Esophagus squamous epithelium (tissue), 5 donors: ENCODE measurements at regions not wholly inside any gene's neighbourhood (a gene's known extent, or its start where the extent isn't known, plus 50 kb on each side); places are given as distances from the start of the nearest gene placed in this dataset.
A peak's percentile ranks its signal among the peaks of the same experiment; 100 is the strongest.
"Not testable (repeated sequence)": the region's sequence is repeated elsewhere in the genome, so short reads cannot be mapped to it uniquely, and the experiment has no call there.

ENCODE experiments used
- DNase-seq: peaks from one replicate; lab custom pipeline; 2025; lab: John Stamatoyannopoulos, UW
- H3K27ac ChIP-seq, 4 donors: fragments of 200-600 bp; sonication (generic); one replicate each; pipeline ENCODE4 v1.5.1; 2016 to 2019; ENCODE audit warnings: mild to moderate bottlenecking in 1 of 4
- H3K27me3 ChIP-seq, 4 donors: fragments of 200-600 bp; sonication (generic); 1 replicate in 3 of 4; 2 replicates in 1 of 4; pipeline versions ENCODE4 v1.5.1 to v1.6.0; 2017 to 2021; ENCODE audit warnings: antibody characterized with exemption in 1 of 4
- H3K36me3 ChIP-seq, 3 donors: fragments of 200-600 bp; sonication (generic); one replicate each; pipeline ENCODE4 v1.5.1; 2016 to 2019
- H3K4me1 ChIP-seq, 3 donors: fragments of 200-600 bp; sonication (generic); one replicate each; pipeline ENCODE4 v1.5.1; 2017 to 2019
- H3K4me3 ChIP-seq, 4 donors: fragments of 200-600 bp; sonication (generic); 1 replicate in 3 of 4; 2 replicates in 1 of 4; pipeline ENCODE4 v1.5.1; 2016 to 2019; ENCODE audit warnings: mild to moderate bottlenecking in 2 of 4, moderate library complexity in 1 of 4
- H3K9me3 ChIP-seq, 3 donors: fragments of 200-600 bp; sonication (generic); one replicate each; pipeline ENCODE4 v1.5.1; 2016 to 2019
- POLR2A ChIP-seq, 4 donors: fragments of 450-650 bp; IDR thresholded peaks; one replicate each; pipeline ENCODE4 v1.6.1; 2017; ENCODE audit warnings: antibody characterized with exemption in 4 of 4, mild to moderate bottlenecking in 4 of 4, moderate library complexity in 3 of 4
- WGBS, 2 donors: methylation state at CpG; one replicate each; pipeline ENCODE4 v1.1.5; 2018; 5-methylcytosine and 5-hydroxymethylcytosine counted together
- intact Hi-C: fragments of 100-400 bp; cut with DNase I; formaldehyde crosslinking; loops from one replicate; pipeline ENCODE4 v1.15.0; 2022
- TF ChIP-seq, protein P1 (sequence below), 6 experiments: fragments of 450-650 bp in 4 of 6; fragments of 200-600 bp in 2 of 6; sonication (generic) in 2 of 6; IDR thresholded peaks; one replicate each; pipeline ENCODE4 v1.5.1; 2016 to 2019; ENCODE audit warnings: antibody characterized with exemption in 6 of 6, mild to moderate bottlenecking in 4 of 6, moderate library complexity in 4 of 6
- donor health status: DM: yes; HTN: yes; CAD: no.

DNA sequence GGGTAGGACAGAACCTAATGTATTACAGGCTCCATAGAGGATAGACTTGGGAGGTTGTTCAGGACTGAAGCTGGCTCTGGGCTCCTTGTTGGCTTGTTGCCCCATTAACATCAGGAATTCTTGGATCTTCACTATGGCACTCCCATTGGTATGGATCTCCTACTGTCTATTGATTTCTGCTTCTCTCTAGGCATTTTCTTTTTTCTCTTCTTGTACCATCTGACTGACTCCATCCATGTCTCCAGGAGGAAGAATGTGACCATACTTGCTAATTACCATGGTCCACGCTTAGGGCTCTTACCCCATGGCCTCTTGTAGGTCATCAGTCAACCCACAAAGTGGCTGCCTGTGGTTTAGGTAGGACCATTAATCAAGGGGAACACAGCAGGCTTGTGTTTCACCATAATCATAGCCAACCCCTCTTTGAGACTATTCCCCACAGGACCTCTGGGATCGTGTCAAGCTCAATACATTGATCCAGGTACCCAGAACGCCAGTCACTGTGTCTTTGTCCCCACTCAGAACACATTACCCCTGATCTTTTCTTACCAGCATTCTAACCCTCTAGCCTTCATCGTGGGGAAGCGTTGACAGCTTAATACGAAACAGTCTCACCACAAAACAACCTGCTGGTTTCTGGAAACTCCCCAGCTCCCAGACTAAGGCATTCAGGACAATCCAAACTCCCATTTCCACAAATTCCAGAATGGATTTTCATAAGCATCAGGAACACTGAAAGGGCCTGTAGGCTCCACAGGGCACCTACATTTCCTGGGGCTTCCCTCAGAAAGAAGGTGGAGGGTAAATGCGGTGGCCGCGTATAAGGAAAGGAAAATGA, 97.1 kb downstream of the ETS2 start:
- WGBS, 2 donors: 61 to 73% methylated on average over 9 of the region's 9 CpGs
- peak overlapping the region; percentile 88 to 95 (median 93) for H3K27ac ChIP-seq
- TF ChIP-seq, protein P1, sequence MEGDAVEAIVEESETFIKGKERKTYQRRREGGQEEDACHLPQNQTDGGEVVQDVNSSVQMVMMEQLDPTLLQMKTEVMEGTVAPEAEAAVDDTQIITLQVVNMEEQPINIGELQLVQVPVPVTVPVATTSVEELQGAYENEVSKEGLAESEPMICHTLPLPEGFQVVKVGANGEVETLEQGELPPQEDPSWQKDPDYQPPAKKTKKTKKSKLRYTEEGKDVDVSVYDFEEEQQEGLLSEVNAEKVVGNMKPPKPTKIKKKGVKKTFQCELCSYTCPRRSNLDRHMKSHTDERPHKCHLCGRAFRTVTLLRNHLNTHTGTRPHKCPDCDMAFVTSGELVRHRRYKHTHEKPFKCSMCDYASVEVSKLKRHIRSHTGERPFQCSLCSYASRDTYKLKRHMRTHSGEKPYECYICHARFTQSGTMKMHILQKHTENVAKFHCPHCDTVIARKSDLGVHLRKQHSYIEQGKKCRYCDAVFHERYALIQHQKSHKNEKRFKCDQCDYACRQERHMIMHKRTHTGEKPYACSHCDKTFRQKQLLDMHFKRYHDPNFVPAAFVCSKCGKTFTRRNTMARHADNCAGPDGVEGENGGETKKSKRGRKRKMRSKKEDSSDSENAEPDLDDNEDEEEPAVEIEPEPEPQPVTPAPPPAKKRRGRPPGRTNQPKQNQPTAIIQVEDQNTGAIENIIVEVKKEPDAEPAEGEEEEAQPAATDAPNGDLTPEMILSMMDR (IDR thresholded peaks at IDR 0.05): no peak
- no peak for TF ChIP-seq POLR2A (IDR thresholded peaks at IDR 0.05)
- no peaks in the 10 kb centered on the region for H3K9me3 ChIP-seq
- no peak for DNase-seq
- H3K27me3 ChIP-seq: no peaks in the 10 kb centered on the region
- H3K4me1 ChIP-seq: peaks cover 20 to 48% (median 22%) of the 10 kb centered on the region in 3 donors
- H3K4me3 ChIP-seq: no peak overlapping the region
- H3K36me3 ChIP-seq: no peaks in the 10 kb centered on the region
- intact Hi-C loops: loop anchor here (10.0 kb wide), 1 partner anchor 158 kb away; no protein-coding TSS in a partner anchor

DNA sequence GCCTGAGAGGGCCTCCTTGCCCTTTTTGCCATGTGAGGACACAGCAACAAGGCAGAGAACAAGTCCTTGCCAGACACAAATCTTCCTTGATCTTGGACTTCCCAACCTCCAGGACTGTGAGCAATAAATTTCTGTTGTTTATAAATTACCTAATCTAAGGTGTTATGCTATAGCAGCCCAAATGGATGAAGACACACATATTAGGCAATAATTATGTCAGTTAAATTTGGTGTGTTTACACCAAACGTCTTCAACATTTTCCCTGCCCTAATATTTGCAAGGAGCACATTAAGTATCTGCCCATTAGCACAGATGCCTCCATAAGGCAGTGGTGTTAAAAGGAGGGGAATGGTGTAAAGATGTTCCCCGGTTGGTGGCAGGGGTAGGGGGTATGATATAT, 94.8 kb downstream of the ETS2 start:
- peaks cover 7 to 33% (median 15%) of the 10 kb centered on the region in 3 donors for H3K4me1 ChIP-seq
- no peaks in the 10 kb centered on the region for H3K27me3 ChIP-seq
- intact Hi-C loops: loop anchor here (10.0 kb wide), 1 partner anchor 156 kb away; no protein-coding TSS in a partner anchor
- no peak overlapping the region for H3K4me3 ChIP-seq
- H3K9me3 ChIP-seq: no peaks in the 10 kb centered on the region
- DNase-seq: no peak
- TF ChIP-seq POLR2A (IDR thresholded peaks at IDR 0.05): no peak
- TF ChIP-seq, protein P1 (IDR thresholded peaks at IDR 0.05): no peak
- H3K36me3 ChIP-seq: no peaks in the 10 kb centered on the region
- 65 to 80% methylated on average over 2 of the region's 2 CpGs for WGBS, 2 donors
- no peak overlapping the region for H3K27ac ChIP-seq

GRCh38 chr21:38899985-38900384, 94.3 kb downstream of the ETS2 start:
- not testable (repeated sequence) for H3K9me3 ChIP-seq, H3K4me3 ChIP-seq, H3K36me3 ChIP-seq, DNase-seq, H3K27me3 ChIP-seq
- intact Hi-C loops: loop anchor here (10.0 kb wide), 1 partner anchor 155 kb away; no protein-coding TSS in a partner anchor
- WGBS, 2 donors: 68 to 75% methylated on average over 6 of the region's 6 CpGs
- H3K27ac ChIP-seq: peak overlapping the region in 1 of 4 donors; percentile 42
- H3K4me1 ChIP-seq: peaks cover 7 to 33% (median 15%) of the 10 kb centered on the region in 3 donors

DNA sequence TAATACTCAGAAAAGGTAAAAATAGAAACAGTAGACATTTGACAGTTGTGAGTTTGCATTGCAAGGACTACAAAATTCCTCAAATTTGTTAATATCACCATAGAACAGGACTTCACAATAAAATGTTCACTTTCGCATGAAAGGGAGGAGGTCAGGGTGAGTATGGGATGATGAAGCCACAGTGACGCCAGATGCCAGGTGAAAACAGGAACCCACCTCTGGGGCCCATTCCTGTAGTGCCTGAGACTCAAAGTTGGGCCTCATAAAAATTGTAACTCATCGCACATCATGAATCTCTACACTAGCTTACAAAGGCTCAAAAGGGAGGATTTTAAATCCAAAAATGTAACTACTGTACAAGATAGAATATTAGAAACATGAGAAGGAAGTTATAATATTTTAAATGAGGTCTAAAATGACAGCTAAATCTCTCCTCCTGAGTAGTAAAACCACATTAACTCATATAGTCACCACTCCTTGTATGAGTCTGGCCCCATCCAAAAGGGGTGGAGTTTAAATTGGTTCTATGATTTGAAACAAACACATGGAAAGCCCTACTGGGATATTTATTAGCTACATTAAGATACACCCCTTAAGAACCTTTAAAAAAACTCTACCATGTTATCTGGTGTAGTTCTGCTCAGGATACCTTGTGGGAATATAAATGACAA, 93.7 kb downstream of the ETS2 start:
- peaks cover 6 to 27% (median 13%) of the 10 kb centered on the region in 3 donors for H3K4me1 ChIP-seq
- intact Hi-C loops: no loop called here

DNA sequence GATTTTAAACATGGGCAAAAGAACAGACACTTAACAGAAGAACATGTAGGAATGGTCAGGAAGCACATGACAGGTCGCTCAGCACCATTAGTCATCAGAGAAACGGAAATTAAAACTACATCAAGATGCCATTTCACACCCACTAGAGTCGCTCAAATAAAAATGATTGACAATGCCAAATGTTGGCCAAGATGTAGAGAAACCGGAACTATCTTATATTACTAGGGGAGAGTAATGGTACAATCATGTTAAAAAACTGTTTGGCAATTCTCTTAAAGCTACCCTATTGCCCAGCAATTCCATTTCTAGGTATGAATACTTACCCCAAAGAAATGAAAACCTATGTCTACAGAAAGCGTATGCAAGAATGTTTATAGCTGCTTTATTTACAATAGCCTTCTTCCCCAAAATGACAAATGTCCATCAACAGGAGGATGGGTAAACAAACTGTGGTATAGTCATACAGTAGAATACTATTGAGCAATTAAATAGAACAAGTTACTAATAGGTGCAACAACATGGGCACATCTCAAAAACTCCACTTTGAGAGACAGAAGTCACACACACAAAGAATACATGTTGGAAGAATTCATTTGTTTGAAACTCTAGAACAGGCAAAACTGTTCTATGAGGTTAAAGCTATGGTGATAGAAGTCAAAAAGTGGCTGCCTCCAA, 92.8 kb downstream of the ETS2 start:
- intact Hi-C loops: no loop called here
- Histone ChIP-seq H3K4me1 (peaks cover 3 to 22% (median 10%) of the 10 kb centered on the region in 3 donors), H3K36me3 (no peaks in the 10 kb centered on the region), H3K27me3 (no peaks in the 10 kb centered on the region), H3K9me3 (no peaks in the 10 kb centered on the region), H3K4me3 (no peak overlapping the region), H3K27ac (no peak overlapping the region)
- DNase-seq: no peak
- WGBS, 2 donors: 54 to 68% methylated on average over 5 of the region's 5 CpGs
- TF ChIP-seq, protein P1 (IDR thresholded peaks at IDR 0.05): no peak
- no peak for TF ChIP-seq POLR2A (IDR thresholded peaks at IDR 0.05)

More for the DNA sequence above, 93.7 kb downstream of the ETS2 start:
- Histone ChIP-seq H3K27ac (peak overlapping the region in 1 of 4 donors; percentile 42), H3K27me3 (no peaks in the 10 kb centered on the region), H3K36me3 (no peaks in the 10 kb centered on the region), H3K9me3 (no peaks in the 10 kb centered on the region), H3K4me3 (no peak overlapping the region)
- no peak for DNase-seq
- TF ChIP-seq, protein P1 (IDR thresholded peaks at IDR 0.05): no peak
- no peak for TF ChIP-seq POLR2A (IDR thresholded peaks at IDR 0.05)
- 61 to 98% methylated on average over 3 of the region's 3 CpGs for WGBS, 2 donors
